GM12865 (cell line): ENCODE measurements at regions not wholly inside any gene's neighbourhood (a gene's known extent, or its start where the extent isn't known, plus 50 kb on each side); places are given as distances from the start of the nearest gene placed in this dataset.
"Not testable (repeated sequence)": the region's sequence is repeated elsewhere in the genome, so short reads cannot be mapped to it uniquely, and the experiment has no call there.

Source experiments
- DNase-seq: peaks from one replicate; pipeline ENCODE4 v3.0.0; 2010; ENCODE audit warnings: low read depth
- H3K4me3 ChIP-seq: 2 replicates; pipeline ENCODE4 v1.5.1; 2011; ENCODE audit warnings: mild to moderate bottlenecking, low read depth, low read length, control low read depth
- CTCF ChIP-seq: IDR thresholded peaks from 2 replicates; pipeline ENCODE4 v1.5.1; 2011; ENCODE audit warnings: low read length, control low read depth, low read depth, inconsistent platforms; ENCODE audit not compliant: insufficient read depth; ENCODE audit errors: missing control alignments

- DNase-seq, result no peak
- no peak overlapping the region for H3K4me3 ChIP-seq
- no peak for TF ChIP-seq CTCF
Measured at GRCh38 chr3:10644189-10644588, 138.8 kb upstream of the ATP2B2 start.

GRCh38 chr3:10645800-10646199, 140.4 kb upstream of the ATP2B2 start:
- H3K4me3 ChIP-seq, result no peak overlapping the region
- TF ChIP-seq CTCF, result no peak
- no peak for DNase-seq

GRCh38 chr3:10646531-10647335, 141.3 kb upstream of the ATP2B2 start:
- no peak overlapping the region for H3K4me3 ChIP-seq
- no peak for TF ChIP-seq CTCF
- no peak for DNase-seq

GRCh38 chr3:10647376-10647775, 142.0 kb upstream of the ATP2B2 start:
- no peak for DNase-seq
- H3K4me3 ChIP-seq, result no peak overlapping the region
- no peak for TF ChIP-seq CTCF

- no peak for DNase-seq
- no peak for TF ChIP-seq CTCF
- no peak overlapping the region for H3K4me3 ChIP-seq
Measured at GRCh38 chr3:10648181-10648580, 142.8 kb upstream of the ATP2B2 start.

- not testable (repeated sequence) for H3K4me3 ChIP-seq, DNase-seq
Measured at GRCh38 chr3:10649463-10649862, 144.1 kb upstream of the ATP2B2 start.

GRCh38 chr3:10651506-10651905, 146.1 kb upstream of the ATP2B2 start:
- DNase-seq, result no peak
- H3K4me3 ChIP-seq, result no peak overlapping the region
- TF ChIP-seq CTCF, result no peak
